Stimulated activated CD4-positive, alpha-beta T cell treated with anti-CD3 and anti-CD28 coated beads, TNF-alpha, amount 100 ng/mL, for 48 hours (primary cell): ENCODE measurements at regions not wholly inside any gene's neighbourhood (a gene's known extent, or its start where the extent isn't known, plus 50 kb on each side); places are given as distances from the start of the nearest gene placed in this dataset.

Source experiments
- DNase-seq, 3 donors: peaks; one replicate each; pipeline ENCODE4 v3.0.0-alpha.2; 2020; ENCODE audit warnings: low read depth in 3 of 3

DNA sequence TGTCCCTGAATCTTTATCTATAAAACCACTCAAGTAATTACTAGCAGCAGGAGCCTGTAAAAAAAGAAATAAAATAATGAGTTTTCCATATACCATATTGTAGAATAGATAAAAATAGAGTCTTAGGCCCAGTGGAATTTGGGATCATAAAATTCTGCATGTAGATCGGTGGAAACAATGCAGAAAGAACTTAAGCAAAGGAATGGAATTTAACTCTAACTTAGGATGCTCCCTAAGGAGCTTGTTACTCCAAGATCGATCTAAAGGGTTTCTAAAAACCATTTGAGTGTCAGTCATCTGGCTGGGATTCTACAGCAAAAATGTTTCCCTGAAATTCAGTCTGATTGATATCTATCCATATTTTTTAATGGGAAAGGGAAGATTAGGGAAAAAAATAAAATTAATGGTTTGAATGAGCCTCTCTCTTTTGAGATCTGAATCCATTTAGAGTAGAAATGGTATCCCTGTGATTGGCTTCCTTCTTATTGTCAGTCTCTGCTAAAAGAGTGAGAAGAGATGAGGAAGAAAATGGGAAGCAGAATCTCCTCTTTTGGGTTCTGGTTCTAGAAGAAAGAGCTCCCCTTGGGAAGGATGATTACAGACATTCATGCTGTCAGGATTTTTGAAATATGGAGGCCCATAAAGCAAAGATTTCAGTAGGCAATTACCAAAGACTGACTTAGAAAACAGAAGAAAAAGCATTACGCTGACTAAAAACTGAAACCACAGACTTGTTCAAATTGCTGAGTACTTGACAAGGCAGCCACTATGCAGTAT, 564.3 kb upstream of the MARCKS start:
- DNase-seq = no peak

DNA sequence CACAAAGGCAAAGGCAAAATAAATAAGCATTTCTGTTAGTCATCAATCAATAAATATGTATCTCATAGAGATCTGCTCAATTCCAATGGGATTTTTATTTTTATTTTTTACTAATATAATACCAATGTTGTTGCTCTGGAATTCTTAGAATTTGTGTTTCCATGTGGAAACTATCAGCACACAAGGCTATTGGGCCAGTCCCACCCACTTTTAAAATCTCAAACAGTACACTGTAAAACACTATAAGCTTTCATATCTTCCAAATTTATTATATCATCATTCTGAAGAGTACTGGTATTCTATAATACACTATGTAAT, 563.8 kb upstream of the MARCKS start:
- DNase-seq = no peak

DNA sequence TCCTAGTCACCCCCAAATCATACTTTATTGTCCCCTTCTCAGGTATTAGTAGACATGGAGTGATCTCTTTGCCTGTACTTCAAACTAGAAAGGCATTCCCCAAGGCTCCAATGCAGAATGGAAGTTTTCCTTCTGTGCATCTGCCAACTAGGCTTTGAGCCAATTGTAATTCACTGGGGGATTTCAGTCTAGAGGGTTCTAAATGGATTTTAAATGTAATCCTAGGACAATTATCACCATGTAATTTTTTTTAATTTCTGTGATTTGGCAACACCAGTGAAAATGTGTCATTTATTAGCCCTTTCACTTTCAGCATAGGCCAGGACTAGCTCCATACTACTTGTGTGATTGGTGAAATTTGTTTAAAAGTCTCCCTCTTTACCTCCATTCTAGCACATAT, 557.6 kb upstream of the MARCKS start:
- DNase-seq = no peak

DNA sequence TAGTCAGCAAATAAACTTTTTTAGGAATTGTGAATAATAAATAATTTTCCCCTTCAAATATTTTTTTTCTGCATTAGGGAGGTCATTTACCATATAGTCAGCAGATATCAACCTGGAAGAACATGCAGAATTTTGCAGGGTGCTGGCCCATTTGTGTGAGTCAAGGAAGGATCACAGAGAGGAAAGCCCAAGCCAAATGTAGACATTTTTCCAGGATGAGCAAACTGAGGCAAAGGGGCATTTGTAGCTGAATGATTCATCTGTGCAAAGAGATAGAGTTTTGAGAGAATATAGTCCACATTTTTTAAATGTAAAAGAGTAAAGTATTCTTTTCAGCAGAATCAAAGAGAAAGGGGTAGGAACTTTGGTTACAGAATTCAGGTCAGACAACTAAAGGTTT, 555.5 kb upstream of the MARCKS start:
- DNase-seq = no peak

DNA sequence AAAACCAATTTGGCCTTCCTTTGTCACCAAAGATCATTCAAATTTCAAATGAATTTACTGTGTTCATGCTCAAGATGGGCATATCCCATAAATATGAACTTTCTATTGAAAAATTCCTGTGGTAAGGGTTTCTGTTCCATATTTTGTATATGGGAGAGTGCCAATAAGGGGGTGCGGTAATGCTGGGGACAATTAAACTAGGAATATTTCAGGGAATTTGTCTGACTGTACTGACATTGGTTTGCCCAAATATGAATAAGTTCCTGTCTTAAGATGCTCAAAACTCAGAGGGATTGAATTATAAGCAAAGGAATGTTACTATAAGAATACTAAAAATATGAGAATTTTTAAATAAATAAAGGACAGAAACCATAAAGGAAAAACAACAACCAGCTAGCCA, 553.0 kb upstream of the MARCKS start:
- DNase-seq = no peak

DNA sequence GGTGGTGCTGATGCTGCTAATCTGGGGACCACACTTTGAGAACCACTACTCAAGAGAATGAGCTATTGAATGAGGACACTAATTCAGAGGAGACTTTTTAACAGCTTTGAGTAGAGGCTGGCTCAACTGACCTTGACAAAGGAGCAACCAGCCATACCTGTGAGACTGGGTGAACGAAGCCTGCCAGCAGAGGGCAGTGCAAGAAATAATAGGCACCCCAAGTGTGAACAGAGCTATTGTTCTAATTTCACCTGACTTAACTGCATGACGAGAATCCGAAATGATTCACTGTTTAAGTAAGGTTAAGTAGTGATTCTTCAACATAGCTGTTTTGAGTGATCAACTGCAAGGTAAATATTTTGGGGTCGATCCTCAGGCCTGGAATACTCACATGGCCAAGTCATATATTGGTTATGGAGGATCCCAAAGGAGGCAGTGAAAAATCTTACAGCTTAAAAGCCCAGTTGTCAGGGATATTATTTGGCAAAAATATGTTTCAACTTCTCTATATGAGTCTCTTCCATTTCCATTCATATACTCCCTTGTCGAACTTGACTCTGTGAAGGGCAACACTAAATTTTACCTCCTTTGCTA, 550.5 kb upstream of the MARCKS start:
- peak in 2 of 3 donors; percentile 21 to 34 for DNase-seq

DNA sequence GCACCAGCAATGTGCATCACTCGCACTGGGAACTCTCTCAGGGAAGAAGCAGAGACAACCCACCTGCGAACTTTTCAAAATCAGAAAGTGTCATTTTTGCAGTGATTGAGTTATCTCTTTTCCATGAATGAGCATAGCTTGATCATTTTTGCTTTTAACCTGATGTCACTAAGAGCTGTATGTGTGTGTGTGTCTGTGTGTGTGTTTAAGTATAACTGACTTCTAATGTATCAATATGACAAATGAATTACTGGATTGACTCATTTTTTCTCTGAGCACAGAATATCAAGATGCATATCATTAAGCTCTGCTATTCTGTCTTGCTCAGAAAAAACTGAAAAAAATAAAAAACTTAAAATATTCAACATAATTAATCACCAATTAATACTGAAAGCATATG, 548.9 kb upstream of the MARCKS start:
- no peak for DNase-seq

DNA sequence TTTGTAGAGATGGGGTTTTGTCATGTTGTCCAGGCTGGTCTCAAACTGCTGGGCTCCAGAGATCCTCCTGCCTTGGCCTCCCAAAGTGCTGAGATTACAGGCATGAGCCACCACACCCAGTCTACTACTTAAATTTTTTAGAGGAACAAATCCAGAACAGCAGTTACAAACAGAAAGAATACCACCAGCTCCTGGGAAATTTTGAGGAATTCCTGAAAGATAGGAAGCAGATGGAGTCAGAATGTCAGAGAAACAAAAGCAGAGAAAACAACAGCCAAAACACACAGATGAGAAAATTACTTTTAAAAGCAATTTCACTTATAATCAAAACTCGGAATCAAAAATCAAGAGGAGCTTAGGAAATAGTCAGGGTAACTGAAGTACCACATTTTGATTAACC, 543.3 kb upstream of the MARCKS start:
- DNase-seq = no peak

DNA sequence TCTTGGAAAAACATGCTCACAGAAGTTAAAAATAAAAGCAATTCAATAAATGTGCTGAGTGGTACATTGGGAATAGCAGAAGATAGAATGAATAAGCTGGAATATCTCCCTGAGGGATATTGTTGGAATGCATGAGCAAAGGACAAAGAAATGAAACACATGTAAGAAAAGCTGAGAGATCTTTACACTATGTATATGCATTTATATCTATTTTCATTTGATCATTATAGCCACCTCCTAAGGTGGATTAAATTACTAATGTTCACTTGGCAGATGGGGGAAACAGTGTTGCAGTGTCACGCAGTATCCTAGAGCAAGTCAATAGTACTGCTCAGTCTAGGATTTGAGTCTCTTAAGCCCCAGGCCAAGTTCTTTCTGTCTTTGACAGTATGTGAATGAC, 542.0 kb upstream of the MARCKS start:
- no peak for DNase-seq

DNA sequence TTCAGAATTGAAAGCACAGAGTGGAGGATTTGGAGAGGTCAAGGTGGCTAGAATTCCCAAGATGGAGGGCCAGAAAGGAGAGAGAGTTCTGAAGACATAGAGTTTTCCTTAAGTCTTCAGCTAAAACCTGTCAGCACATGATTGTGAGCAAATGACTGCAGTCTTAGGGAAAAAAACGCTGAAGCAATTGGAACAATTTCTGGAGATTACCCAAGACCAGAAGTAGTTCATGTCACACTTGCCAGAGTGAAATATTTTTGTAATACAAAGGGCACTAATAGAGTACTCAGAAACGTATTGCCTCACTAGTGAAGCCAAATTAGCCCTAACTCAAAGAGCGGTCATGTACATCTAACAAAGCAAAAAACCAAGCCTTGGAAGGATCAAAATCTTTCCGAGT, 541.3 kb upstream of the MARCKS start:
- no peak for DNase-seq

DNA sequence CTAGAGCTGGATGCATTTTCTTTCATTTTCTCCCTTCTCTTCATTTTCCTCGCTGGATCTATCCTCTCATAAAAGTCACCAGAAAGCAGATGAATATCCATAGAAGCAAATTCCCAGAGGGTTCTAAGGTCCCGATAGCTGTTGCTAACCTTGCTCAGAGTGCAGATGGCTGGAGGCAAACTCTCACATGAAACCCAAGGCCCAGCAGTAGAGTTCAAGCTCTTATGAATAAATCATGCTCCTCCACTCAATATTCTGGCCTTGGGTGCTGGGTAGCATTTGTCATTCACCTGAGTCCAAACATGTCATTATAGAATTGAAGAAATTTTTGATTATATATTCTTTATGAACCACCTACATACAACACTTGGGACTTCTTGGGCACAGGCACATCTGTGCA, 539.7 kb upstream of the MARCKS start:
- DNase-seq = no peak

DNA sequence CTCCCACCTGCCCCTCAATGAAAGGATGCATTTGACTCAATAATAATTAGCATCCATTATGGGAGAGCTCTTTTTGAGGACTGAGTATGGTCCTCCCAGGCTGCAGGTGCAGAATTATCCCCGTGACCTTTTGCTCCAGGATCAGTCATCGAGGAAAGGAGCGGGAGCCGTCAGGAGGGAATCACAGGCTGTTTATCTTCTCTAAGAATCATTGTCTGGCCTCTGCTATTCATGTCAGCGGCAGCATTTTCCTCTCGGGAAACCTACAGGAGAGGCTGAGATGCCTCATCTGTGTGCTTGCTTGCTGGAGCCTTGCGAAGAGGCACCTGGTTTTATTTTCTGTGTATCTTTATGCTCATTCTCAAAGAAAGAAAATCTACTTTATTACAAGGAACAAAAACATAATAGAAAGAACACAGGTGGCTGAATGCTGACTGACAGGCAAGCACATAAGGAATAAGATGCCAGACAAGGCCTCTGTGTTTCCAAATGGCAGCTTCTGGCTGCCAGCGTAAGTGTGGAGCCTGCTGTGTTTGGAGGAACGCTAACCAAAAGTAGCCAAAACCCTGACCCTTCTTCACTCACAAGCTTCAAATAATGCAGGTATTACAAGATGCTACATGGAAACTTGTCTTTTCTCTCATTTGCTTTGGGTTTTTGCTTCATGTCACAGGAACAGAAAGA, 539.1 kb upstream of the MARCKS start:
- no peak for DNase-seq

DNA sequence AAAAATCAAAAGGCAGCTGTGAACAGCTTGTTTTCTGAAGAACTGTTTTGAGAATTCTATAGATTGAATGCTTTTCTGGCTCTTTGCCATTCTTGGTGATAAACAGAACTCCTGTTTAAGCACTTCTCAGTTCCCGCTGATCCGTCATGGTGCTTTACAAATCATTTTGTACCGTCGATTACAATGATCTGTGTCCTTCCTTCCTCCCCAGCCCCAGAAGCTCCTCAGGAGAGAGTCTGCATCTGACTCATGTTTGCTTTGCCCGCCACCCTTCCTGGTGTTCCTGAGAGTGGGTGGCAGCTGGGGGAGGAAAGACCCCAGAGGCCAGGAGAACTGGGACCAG, 538.6 kb upstream of the MARCKS start:
- DNase-seq = no peak

DNA sequence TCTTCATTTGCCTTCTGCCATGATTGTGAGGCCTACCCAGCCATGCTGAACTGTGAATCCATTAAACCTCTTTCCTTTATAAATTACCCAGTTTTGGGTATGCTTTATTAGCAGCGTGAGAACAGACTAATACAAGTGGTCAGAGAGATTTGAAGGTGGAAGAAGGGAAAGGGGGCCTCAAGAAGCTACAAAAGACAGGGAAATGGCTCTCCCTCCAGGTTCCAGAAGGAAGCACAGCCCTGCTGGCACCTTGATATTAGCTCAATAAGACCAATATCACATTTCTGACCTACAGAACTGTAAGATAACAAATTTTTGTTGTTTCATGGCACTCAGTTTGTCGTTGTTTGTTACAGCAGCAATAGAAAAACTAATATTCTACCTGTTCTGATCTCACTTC, 536.5 kb upstream of the MARCKS start:
- DNase-seq = no peak

DNA sequence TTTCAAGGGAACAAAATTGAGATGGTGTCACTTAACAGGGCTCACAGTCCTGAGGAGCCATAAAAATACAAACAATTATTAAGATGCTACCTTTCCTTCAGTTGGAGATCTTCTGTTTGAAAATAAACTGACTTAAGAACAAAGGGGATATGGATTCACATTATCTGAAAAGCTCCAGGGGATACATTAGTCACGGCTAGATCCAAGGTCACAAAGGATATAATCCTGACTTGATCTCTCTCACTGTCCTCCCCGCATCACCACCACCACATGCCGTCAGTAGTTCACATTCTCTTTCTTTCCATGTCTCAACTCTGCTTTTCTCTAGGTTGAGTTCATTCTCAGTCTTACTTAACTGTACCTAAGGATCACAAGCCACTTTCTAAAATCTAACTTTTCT, 530.4 kb upstream of the MARCKS start:
- DNase-seq = no peak

DNA sequence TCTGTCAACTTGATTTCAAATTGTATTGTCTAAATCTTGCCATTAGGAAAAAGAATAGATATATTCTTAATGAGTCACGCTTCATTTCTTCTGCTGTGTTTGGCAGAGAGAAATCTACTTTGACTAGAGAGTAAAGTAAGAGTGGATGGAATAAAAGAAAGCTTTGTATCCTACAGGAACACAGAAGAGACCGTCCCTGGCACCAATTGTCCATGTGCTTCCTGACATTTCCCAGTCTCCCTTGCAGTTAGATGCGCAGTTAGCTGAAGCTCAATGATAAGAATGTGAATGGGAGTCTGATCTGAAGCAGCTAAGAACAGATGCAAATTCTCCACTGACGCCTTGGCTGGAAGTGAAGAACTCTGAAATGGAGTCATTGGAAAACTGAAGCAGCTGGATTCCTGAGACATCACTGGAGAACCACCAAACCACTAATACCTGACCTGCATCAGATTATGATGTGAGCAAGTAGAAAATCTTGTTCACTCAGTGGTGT, 528.2 kb upstream of the MARCKS start:
- no peak for DNase-seq

DNA sequence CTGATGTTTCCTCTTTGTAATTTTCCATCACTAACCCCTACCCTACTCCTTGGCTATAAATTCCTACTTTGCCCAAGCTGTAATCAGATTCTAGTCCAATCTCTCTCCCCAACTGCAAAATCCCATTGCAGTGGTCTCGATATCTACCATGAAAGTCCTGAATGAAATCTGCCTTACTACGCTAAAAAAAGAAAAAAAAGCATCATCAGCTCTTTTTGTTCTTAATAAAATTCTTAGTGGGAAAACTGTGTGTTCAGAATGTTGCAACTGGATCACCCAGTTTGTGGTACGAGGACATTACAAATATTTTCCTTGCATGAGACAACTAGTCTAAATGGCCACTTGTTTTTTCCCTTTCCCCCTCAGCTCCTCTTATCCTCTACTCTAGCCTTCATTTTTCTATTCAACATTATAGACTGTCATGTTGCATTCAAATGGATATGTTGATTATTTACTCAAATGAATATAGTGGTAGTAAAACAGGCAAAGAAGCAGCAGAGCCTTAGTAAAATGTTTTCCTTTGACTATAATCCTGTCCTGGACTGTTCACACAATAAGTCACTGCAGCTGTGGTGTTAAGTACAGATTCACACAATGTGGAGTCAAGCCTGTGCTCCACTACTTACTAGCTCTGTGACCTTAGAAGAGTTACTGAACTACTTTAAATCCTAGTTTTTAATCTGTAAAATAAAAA, 527.1 kb upstream of the MARCKS start:
- no peak for DNase-seq

DNA sequence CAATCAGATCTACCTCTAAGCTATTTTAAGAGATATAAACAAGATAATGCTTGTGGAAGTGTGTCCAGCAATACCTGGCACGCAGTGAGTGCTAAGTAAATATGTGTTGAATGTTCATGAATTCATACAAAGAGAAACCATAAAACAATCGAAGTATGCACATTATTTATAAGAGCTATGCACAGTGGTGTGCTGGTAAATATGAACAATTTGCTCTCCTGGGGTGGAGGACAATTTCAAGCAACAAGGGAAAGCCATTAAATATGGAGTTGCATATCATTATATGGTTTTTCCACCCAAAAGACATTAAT, 526.6 kb upstream of the MARCKS start:
- no peak for DNase-seq

DNA sequence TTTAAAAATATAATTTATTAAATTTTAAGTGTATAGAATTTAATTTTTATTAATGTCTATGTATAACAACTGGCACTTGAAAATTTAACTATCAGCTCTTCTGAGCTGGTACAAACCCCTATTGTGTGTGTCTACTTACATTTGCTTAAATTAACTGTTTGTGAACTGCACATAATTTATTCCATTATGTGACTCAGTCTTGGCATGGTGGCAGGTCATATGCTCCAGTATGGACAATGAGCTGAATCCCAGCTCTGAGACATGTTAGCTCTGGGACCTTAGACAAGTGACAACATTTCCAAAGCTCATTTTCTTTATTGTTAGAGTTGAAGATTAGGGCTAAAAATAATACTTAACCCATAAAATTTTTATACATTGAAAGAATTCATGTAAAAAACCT, 526.1 kb upstream of the MARCKS start:
- no peak for DNase-seq

DNA sequence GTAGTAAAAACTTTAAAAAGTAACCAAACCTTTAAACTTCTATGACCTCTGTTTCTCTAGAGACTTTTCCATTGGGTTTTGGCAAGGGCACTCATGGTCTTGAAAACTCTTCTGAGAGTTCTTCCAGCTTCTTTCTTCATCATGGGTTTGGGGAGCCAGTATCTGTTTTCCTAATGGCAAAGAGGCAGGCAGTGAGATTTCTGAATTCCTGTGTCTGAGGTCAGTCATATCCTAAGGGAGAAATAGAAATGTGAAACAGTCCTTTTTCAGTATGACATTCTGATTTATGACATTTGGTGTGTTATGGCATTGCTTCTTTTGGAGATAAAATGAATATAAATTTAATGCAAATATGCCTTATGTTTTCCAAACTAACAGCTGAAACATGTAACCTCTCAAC, 518.5 kb upstream of the MARCKS start:
- DNase-seq = no peak

DNA sequence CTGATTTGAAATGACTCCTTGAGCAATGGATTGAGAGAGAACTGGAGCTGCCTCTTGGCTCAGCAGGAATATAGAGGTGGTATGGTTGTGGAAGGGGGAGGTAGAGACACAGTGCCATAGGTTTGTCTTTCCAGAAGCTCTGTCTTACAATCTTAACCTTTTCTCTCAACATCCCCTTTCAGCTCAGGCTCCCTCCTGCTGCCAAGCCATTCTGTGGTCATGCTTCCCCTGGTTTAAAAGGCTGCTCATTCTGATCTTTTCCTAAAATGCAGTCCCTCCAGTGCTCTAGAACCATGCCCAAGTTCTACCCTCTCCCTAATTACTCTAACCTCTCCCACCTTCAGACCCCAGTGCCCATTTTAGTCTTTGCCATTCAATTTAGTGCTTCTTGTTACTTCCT, 517.9 kb upstream of the MARCKS start:
- no peak for DNase-seq

DNA sequence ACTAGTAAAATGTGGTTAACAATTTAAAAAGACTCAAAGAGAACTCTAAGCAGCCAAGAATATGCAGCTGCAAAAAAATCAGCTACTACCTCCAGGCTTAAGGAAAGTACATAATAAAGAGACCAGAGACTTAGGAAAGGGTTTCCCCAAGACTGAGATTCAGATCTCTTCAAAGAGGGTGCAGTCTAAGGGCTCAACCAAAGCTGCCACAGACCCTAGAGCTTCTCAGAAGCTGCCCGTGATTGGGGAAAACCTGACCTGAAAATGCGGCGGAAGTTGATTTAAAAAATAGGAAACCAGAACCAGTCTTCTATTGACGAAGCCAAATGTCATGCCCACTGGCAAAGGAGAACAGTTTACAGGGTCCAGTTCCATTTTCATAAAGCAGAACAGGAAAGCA, 516.8 kb upstream of the MARCKS start:
- no peak for DNase-seq

DNA sequence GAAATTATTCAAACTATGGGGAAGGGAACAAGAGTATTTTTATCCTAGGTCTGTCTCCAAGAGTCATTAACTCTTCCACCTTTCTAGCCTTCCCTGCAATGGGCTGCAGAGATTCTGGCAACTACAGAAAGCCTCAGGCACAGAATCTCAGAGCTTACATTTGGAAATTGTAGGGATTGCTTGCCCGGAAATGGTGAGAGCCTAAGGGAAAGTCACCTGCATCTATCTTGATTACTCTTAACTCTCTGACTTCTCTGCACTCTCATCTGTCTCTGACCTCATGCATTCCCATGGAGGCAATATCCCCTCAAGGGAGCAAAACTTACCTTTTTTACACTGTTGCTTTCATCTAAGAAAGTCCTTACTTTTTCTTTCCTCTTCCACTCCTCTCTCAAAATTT, 513.2 kb upstream of the MARCKS start:
- DNase-seq = no peak
